ENCODE measurements at regions not wholly inside any gene's neighbourhood (a gene's known extent, or its start where the extent isn't known, plus 50 kb on each side); places are given as distances from the start of the nearest gene placed in this dataset.

DNA sequence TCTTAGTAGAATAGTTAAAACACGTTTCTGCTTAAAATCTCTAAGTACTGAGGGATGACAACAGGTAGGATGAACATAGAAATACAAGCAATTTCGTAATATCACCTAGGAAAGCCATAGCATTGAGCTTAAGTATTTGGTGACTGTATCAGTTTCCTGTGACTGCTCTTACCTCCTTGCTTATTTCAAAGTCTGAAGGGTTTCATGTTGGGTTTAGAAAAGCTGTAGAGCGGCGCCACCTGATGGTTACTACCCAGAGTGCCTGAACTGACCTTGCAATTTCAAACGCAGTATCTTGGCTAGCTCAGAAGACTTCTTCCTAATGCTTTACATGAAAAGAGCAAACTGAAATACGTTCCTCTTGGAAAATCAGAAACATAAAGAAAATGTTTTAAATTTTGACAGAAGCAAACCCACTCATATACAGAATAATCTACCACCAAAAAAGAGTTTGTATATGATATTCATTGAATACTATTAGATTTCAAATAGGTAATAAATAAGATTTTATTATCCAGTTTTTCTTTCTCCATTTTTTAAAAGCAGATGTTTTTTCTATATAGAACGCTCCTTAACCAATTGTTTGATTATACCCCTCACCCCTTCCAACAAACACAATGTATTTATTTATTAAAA, 82.3 kb upstream of the RIPOR2 start:
- TF ChIP-seq NR3C1 (CRISPR knock-in tag; conservative IDR thresholded peaks at IDR 0.05; ENCODE audit: low read depth) (no peak), ESRRA (CRISPR knock-in tag; IDR thresholded peaks at IDR 0.05; ENCODE audit: borderline replicate concordance) (no peak), CTCF (IDR thresholded peaks at IDR 0.05) (peak; percentile 63), NR2C2 (CRISPR knock-in tag; IDR thresholded peaks at IDR 0.05) (no peak), TCF7 (CRISPR knock-in tag; IDR thresholded peaks at IDR 0.05; ENCODE audit: low read depth) (no peak)

All from WTC11 (cell line).